ENCODE measurements at regions not wholly inside any gene's neighbourhood (a gene's known extent, or its start where the extent isn't known, plus 50 kb on each side); places are given as distances from the start of the nearest gene placed in this dataset.
"Not testable (repeated sequence)": the region's sequence is repeated elsewhere in the genome, so short reads cannot be mapped to it uniquely, and the experiment has no call there.

DNA sequence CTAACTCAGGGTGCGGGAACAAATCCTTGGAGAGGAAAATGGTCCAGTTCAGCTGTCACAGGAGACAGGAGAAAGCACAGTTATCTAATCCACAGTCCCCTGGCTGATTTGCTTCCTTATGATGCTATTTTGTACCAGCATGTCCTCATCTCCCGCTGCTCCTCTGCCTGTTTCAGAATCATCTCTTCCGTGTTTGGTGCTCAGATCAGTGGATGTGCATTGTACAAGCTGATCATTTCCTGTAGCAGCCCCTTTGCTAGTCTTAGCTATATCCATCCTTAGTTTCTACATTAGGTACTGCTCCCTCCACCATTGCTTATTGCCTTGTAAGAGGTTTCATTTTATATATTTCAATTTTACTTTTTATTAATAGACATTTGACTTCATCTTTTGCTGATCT is 238.0 kb upstream of the PRSS58 start:
- TF ChIP-seq POLR2A (IDR thresholded peaks at IDR 0.05; ENCODE audit: low read depth, low read length); TAF1 (IDR thresholded peaks at IDR 0.05; ENCODE audit: borderline replicate concordance, low read depth, low read length): not testable (repeated sequence)

Data from GM12892 (cell line).